NB4 (cell line): ENCODE measurements at regions not wholly inside any gene's neighbourhood (a gene's known extent, or its start where the extent isn't known, plus 50 kb on each side); places are given as distances from the start of the nearest gene placed in this dataset.

ENCODE experiments used
- CTCF ChIP-seq: IDR thresholded peaks from one replicate; pipeline ENCODE4 v1.5.1; 2012; ENCODE audit warnings: low read depth, low read length
- POLR2A ChIP-seq: IDR thresholded peaks from 2 replicates; pipeline ENCODE4 v1.6.1; 2011; ENCODE audit warnings: mild to moderate bottlenecking; ENCODE audit not compliant: insufficient read length; ENCODE audit errors: extremely low read depth

- no peak for TF ChIP-seq CTCF
- TF ChIP-seq POLR2A: no peak
Observed at GRCh38 chr9:38311382-38312270, 80.9 kb upstream of the ALDH1B1 start.
